Activated naive CD8-positive, alpha-beta T cell treated with anti-CD3 and anti-CD28 coated beads for 36 hours (primary cell): ENCODE measurements at regions not wholly inside any gene's neighbourhood (a gene's known extent, or its start where the extent isn't known, plus 50 kb on each side); places are given as distances from the start of the nearest gene placed in this dataset.
"Not testable (repeated sequence)": the region's sequence is repeated elsewhere in the genome, so short reads cannot be mapped to it uniquely, and the experiment has no call there.

Experiments used
- DNase-seq: peaks from one replicate; pipeline ENCODE4 v3.0.0; 2021
- H3K27ac Mint-ChIP-seq: one replicate; pipeline ENCODE4 v1.8.0; 2022; ENCODE audit warnings: mild to moderate bottlenecking, moderate library complexity, mixed read lengths
- H3K27me3 Mint-ChIP-seq: one replicate; pipeline ENCODE4 v1.8.0; 2022; ENCODE audit warnings: mild to moderate bottlenecking, mixed read lengths
- H3K36me3 Mint-ChIP-seq: one replicate; pipeline ENCODE4 v1.8.0; 2021; ENCODE audit warnings: mild to moderate bottlenecking, mixed read lengths
- H3K4me1 Mint-ChIP-seq: one replicate; pipeline ENCODE4 v1.8.0; 2021; ENCODE audit warnings: mixed read lengths
- H3K4me3 Mint-ChIP-seq: one replicate; pipeline ENCODE4 v1.8.0; 2022; ENCODE audit warnings: mild to moderate bottlenecking, moderate library complexity, mixed read lengths
- H3K9me3 Mint-ChIP-seq: one replicate; pipeline ENCODE4 v1.8.0; 2022; ENCODE audit warnings: mixed read lengths

- no peaks in the 10 kb centered on the region for H3K27me3 Mint-ChIP-seq
- no peak overlapping the region for H3K4me3 Mint-ChIP-seq
- H3K4me1 Mint-ChIP-seq = no peaks in the 10 kb centered on the region
- H3K27ac Mint-ChIP-seq = no peak overlapping the region
- H3K9me3 Mint-ChIP-seq = peaks cover 6% of the 10 kb centered on the region
- no peak for DNase-seq
- no peaks in the 10 kb centered on the region for H3K36me3 Mint-ChIP-seq
Measured at GRCh38 chr17:71428897-71429296, 691.9 kb upstream of the SOX9 start.

GRCh38 chr17:71430281-71430680 lies 690.5 kb upstream of the SOX9 start:
- no peak for DNase-seq
- H3K27ac Mint-ChIP-seq = no peak overlapping the region
- H3K9me3 Mint-ChIP-seq = peaks cover 5% of the 10 kb centered on the region
- H3K36me3 Mint-ChIP-seq = no peaks in the 10 kb centered on the region
- H3K4me3 Mint-ChIP-seq = no peak overlapping the region
- no peaks in the 10 kb centered on the region for H3K27me3 Mint-ChIP-seq
- H3K4me1 Mint-ChIP-seq = no peaks in the 10 kb centered on the region

- H3K4me1 Mint-ChIP-seq = no peaks in the 10 kb centered on the region
- no peak overlapping the region for H3K27ac Mint-ChIP-seq
- H3K36me3 Mint-ChIP-seq = no peaks in the 10 kb centered on the region
- H3K4me3 Mint-ChIP-seq = no peak overlapping the region
- no peak for DNase-seq
- H3K27me3 Mint-ChIP-seq = no peaks in the 10 kb centered on the region
- peaks cover 5% of the 10 kb centered on the region for H3K9me3 Mint-ChIP-seq
Measured at GRCh38 chr17:71431146-71431545, 689.7 kb upstream of the SOX9 start.

GRCh38 chr17:71432378-71433315 lies 688.2 kb upstream of the SOX9 start:
- H3K9me3 Mint-ChIP-seq = peaks cover 6% of the 10 kb centered on the region
- H3K27me3 Mint-ChIP-seq = no peaks in the 10 kb centered on the region
- no peak overlapping the region for H3K4me3 Mint-ChIP-seq
- no peaks in the 10 kb centered on the region for H3K4me1 Mint-ChIP-seq
- no peak overlapping the region for H3K27ac Mint-ChIP-seq
- DNase-seq = no peak
- H3K36me3 Mint-ChIP-seq = no peaks in the 10 kb centered on the region

- H3K36me3 Mint-ChIP-seq = no peaks in the 10 kb centered on the region
- H3K9me3 Mint-ChIP-seq = peaks cover 3% of the 10 kb centered on the region
- no peaks in the 10 kb centered on the region for H3K27me3 Mint-ChIP-seq
- no peak overlapping the region for H3K27ac Mint-ChIP-seq
- no peak overlapping the region for H3K4me3 Mint-ChIP-seq
- no peak for DNase-seq
- H3K4me1 Mint-ChIP-seq = no peaks in the 10 kb centered on the region
Measured at GRCh38 chr17:71434716-71435115, 686.1 kb upstream of the SOX9 start.

- peaks cover 4% of the 10 kb centered on the region for H3K9me3 Mint-ChIP-seq
- H3K4me1 Mint-ChIP-seq = no peaks in the 10 kb centered on the region
- H3K36me3 Mint-ChIP-seq = no peaks in the 10 kb centered on the region
- no peak for DNase-seq
- no peak overlapping the region for H3K4me3 Mint-ChIP-seq
- no peak overlapping the region for H3K27ac Mint-ChIP-seq
- no peaks in the 10 kb centered on the region for H3K27me3 Mint-ChIP-seq
Measured at GRCh38 chr17:71436479-71436878, 684.3 kb upstream of the SOX9 start.

GRCh38 chr17:71437166-71437565 lies 683.7 kb upstream of the SOX9 start:
- Mint-ChIP-seq H3K27me3 (no peaks in the 10 kb centered on the region), H3K9me3 (peaks cover 4% of the 10 kb centered on the region), H3K27ac (no peak overlapping the region), H3K36me3 (no peaks in the 10 kb centered on the region), H3K4me3 (no peak overlapping the region), H3K4me1 (no peaks in the 10 kb centered on the region)
- no peak for DNase-seq

- H3K4me1 Mint-ChIP-seq = no peaks in the 10 kb centered on the region
- no peak overlapping the region for H3K4me3 Mint-ChIP-seq
- H3K27ac Mint-ChIP-seq = no peak overlapping the region
- no peaks in the 10 kb centered on the region for H3K27me3 Mint-ChIP-seq
- H3K36me3 Mint-ChIP-seq = no peaks in the 10 kb centered on the region
- H3K9me3 Mint-ChIP-seq = peaks cover 4% of the 10 kb centered on the region
- no peak for DNase-seq
Measured at GRCh38 chr17:71438631-71439146, 682.1 kb upstream of the SOX9 start.

GRCh38 chr17:71440513-71440912 lies 680.3 kb upstream of the SOX9 start:
- no peaks in the 10 kb centered on the region for H3K27me3 Mint-ChIP-seq
- no peak overlapping the region for H3K4me3 Mint-ChIP-seq
- H3K4me1 Mint-ChIP-seq = no peaks in the 10 kb centered on the region
- no peaks in the 10 kb centered on the region for H3K36me3 Mint-ChIP-seq
- H3K9me3 Mint-ChIP-seq = peaks cover 5% of the 10 kb centered on the region
- DNase-seq = no peak
- no peak overlapping the region for H3K27ac Mint-ChIP-seq

GRCh38 chr17:71441098-71441497 lies 679.7 kb upstream of the SOX9 start:
- Mint-ChIP-seq H3K36me3 (no peaks in the 10 kb centered on the region), H3K27ac (no peak overlapping the region), H3K27me3 (no peaks in the 10 kb centered on the region), H3K4me3 (no peak overlapping the region), H3K4me1 (no peaks in the 10 kb centered on the region), H3K9me3 (peaks cover 7% of the 10 kb centered on the region)
- no peak for DNase-seq

GRCh38 chr17:71444078-71444477 lies 676.7 kb upstream of the SOX9 start:
- Mint-ChIP-seq H3K27me3 (no peaks in the 10 kb centered on the region), H3K4me1 (no peaks in the 10 kb centered on the region), H3K36me3 (no peaks in the 10 kb centered on the region), H3K9me3 (peaks cover 5% of the 10 kb centered on the region), H3K27ac (no peak overlapping the region), H3K4me3 (no peak overlapping the region)
- DNase-seq = no peak

GRCh38 chr17:71446645-71447437 lies 674.0 kb upstream of the SOX9 start:
- peaks cover 6% of the 10 kb centered on the region for H3K9me3 Mint-ChIP-seq
- no peak overlapping the region for H3K27ac Mint-ChIP-seq
- no peak for DNase-seq
- H3K36me3 Mint-ChIP-seq = no peaks in the 10 kb centered on the region
- no peaks in the 10 kb centered on the region for H3K4me1 Mint-ChIP-seq
- no peaks in the 10 kb centered on the region for H3K27me3 Mint-ChIP-seq
- no peak overlapping the region for H3K4me3 Mint-ChIP-seq

GRCh38 chr17:71447644-71448043 lies 673.2 kb upstream of the SOX9 start:
- Mint-ChIP-seq H3K27ac (no peak overlapping the region), H3K4me3 (no peak overlapping the region), H3K36me3 (no peaks in the 10 kb centered on the region), H3K9me3 (peaks cover 6% of the 10 kb centered on the region), H3K4me1 (no peaks in the 10 kb centered on the region), H3K27me3 (no peaks in the 10 kb centered on the region)
- no peak for DNase-seq

- H3K4me3 Mint-ChIP-seq, H3K9me3 Mint-ChIP-seq, DNase-seq, H3K27ac Mint-ChIP-seq, H3K4me1 Mint-ChIP-seq, H3K27me3 Mint-ChIP-seq, H3K36me3 Mint-ChIP-seq: not testable (repeated sequence)
Measured at GRCh38 chr17:71450657-71451056, 670.2 kb upstream of the SOX9 start.

GRCh38 chr17:71453876-71454422 lies 666.9 kb upstream of the SOX9 start:
- Mint-ChIP-seq H3K9me3 (peaks cover 4% of the 10 kb centered on the region), H3K4me1 (no peaks in the 10 kb centered on the region), H3K36me3 (no peaks in the 10 kb centered on the region), H3K27ac (no peak overlapping the region), H3K27me3 (no peaks in the 10 kb centered on the region), H3K4me3 (no peak overlapping the region)
- no peak for DNase-seq
